GM15510 (cell line): ENCODE measurements at regions not wholly inside any gene's neighbourhood (a gene's known extent, or its start where the extent isn't known, plus 50 kb on each side); places are given as distances from the start of the nearest gene placed in this dataset.

ENCODE experiments used
- POLR2A ChIP-seq: IDR thresholded peaks from 3 replicates; pipeline ENCODE4 v1.6.1; 2011; ENCODE audit warnings: borderline replicate concordance; ENCODE audit not compliant: insufficient read length; ENCODE audit errors: extremely low read depth

DNA sequence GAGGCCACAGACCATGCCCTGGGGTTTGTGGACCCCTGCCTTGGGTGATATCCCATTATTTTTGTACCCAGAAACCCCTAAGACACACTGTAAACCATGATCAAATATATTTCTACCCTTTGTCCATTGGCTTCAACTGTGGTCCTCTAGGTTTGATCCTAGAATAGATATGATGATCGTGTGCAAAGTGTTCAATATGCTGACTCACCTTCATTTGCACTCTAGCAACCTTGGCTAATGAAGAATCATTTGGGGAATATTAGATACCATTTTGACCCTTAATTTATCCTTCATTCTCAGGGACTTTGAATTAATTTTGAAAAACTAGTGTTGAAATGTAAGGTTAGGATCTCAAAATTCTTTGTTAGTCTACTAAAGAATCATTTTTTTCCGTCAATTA is 73.1 kb upstream of the RAP1B start:
- TF ChIP-seq POLR2A = no peak

DNA sequence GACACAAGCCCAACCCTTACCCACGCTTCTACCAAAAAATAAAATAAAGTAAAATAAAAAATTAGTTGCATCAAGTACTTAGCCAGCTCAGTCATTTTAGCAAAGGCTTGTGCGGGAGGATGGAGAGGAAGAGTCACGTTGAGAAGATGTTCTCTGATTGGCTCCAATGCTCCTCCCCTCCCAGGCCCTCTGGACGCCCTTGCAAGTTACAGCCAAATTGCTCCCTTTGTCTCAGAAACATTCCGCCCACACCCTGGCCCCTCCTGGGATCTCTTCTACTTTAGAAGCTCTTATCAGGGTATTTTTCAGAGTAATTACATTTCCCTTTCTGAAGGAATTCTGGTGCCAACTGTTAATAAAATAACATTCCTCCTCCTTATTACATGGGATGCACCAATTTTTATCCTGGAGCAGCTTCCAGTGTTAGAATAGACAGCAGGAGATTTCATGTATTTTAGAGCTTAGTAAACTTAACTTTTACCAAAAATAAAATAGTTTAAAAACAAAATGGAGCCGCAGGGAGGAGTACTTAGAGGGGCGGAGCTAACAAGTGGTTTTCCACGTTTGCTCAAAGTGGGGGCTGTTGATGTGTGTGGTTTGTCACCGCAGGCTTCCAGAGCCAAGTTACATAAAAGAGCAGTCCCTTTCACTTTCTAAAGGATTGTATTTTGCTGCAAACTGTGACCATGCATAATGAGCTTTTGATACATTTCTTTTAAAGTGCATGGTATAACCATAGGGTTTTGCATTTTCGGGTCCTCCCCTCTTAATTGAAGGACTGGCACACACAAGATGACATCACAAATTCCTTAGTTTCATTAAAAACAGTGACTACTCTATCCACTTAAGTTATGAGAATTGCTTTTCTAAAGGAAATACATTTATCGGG is 71.7 kb upstream of the RAP1B start:
- no peak for TF ChIP-seq POLR2A

- no peak for TF ChIP-seq POLR2A
Measured at GRCh38 chr12:68539615-68539952, 71.1 kb upstream of the RAP1B start.

DNA sequence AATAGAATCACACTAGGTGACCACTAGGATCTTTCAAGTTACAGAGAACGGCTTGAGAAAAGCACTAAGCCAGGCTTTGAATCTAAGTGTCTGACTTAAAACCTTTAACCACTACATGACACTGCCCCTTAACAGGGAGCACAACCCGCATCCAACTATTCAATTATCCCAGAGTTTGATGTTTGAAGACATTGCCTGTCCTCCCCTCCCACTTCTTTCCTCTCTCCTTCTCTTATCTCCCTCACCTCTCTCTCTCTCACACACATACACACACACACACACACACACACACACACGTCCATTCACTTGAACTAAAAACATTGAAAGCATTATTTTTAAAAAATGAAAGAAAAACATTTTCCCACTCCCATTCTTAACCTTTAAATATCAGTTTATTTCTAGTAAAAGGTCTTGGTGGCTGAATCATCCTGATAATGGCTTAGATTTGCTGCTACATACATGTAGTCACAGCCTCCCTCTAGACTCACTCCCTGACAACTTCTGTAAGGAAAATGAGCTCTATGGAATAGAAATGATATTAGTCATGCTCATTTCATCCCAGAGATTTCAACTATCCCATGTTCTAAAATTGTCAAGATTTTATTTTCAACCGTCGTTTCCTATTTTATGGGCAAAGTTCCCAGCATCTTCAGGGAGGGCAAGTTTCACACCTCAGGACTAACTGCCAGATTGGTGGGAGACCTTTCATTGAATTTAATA is 53.5 kb upstream of the RAP1B start:
- no peak for TF ChIP-seq POLR2A

DNA sequence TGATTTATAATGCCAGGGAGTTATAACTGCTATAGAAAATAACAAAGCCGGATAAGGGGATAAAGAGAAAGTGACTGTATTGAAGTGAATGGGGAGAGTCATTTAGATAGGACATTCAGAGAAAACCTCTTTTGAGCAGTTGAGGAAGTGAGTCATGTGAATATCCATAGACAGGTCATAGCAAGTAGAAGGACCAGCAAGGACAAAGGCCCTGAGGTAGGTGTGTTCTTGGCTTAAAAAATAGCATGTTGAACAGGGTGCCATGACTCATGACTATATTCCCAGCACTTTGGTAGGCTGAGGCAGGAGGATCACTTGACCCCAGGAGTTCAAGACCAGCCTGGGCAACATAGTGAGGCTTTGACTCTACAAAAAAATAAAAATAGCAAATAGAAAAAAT is 51.5 kb upstream of the RAP1B start:
- no peak for TF ChIP-seq POLR2A

DNA sequence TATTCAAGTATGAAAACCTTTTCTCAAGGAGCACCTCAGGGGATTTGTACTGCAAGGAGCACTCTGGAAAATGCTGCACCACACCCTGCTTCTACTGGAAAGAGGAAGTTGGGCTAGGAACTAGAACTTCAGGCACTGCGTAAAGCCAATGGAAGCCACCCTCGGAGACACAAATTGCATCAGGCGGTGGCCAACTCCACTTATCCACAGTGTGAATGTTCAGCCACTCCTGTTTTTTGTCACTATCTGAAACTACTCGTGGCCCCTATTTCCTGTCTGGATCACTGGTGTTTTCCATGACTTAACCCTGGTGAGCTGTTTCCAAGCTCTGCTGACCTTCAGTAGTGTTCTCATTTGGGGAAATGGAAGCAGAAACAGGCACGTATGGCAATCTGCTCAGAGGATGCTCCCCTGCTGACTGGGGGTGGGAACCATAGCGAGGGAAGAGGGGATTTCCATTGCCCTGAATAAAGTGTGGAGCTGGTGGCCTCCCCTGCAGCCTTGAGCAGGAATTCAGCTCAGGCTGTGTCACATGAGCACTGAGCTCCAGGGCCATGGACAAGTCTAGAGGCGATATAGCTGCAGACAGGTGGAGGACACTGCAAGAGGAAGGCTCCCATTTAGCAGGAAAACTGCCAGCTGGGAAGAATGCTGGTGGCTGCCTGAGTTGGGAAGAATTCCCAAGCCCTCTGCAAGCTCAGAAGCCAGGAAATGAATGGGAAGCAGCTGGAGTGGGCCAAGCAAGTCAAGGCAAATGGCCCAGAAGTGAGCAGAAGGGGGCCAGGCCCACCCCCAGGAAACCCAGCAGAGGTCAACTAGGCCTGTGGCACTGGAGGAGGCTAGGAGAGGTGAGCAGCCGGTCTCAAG is 50.5 kb upstream of the RAP1B start:
- TF ChIP-seq POLR2A = no peak

GRCh38 chr12:68560851-68561422 is 49.8 kb upstream of the RAP1B start:
- TF ChIP-seq POLR2A = no peak
